Dermis blood vessel endothelial cell (primary cell): ENCODE measurements at regions not wholly inside any gene's neighbourhood (a gene's known extent, or its start where the extent isn't known, plus 50 kb on each side); places are given as distances from the start of the nearest gene placed in this dataset.

ENCODE experiments used
- DNase-seq: peaks from one replicate; pipeline ENCODE4 v3.0.0; 2010

DNA sequence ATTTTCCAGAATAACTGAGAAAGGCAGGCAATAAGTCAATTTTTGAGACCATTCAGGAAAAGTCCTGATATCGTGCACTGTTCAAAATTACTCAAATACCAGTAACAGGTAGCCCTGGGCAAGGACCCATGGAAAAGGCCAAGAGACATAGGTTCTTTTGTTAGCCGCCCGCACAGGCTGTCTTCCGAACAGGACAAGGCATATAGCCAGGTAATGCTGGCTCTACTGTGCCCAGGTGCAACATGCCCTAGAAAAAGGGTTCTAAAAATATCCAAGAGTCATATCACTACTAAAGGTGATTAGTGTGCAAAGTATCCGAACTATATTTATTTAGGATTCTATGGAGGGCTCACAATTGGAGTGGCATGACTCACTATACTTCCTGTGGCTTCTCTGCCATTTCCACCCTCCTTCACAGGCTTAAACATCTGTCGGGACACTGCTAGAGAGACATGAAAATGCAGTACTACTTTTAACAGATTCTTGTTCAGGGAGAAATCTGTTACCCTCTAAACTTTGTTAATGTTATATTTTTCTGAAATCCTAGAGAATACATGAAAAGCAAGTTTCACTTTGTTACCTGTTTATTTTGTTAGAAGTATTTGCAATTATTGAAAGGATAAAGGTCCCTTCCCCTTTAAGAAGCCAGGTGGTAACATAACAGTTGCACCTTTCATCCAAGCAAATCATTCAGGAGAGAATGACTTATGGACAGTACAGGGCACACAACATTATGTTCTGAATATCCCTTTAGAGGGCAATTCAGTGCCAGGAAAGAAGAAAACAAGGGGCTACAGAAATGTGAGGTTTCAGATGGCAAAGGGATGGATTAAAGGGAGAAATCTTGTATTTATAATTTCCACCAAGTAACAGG is 293.3 kb upstream of the THBS1 start:
- peak; percentile 70 for DNase-seq

DNA sequence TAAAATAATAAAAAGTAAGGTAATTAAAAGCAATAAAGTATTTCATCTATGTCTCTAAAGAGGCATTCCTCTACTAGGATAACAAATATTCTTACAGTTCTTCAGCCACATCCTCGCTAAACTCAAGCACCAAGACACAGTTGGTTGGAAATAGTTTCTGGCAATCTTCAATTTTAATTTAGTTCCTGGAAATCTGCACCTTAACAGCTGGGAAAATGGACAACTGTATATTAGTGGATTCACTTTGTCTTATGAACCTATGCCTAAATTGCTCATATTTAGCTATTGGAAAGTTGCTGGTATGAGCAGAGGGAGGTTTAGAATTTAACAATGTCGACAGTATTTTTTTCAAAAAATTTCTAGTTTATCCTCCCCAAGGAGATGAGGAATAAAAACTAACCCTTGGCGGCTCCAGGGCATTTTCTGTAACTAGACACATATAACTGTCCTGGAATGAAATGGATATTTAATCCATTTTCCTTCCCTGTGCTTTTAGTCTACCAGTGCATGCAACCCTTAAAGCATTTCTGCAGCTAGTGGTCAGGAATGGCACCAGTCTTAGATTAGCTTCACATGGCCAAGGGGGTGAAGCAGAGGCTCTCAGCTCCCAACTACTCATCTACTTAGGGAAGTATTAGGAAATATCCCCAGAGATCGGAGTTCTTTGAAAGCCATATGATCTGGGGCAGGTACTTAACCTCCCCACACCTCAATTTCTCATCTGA is 290.0 kb upstream of the THBS1 start:
- DNase-seq = no peak

DNA sequence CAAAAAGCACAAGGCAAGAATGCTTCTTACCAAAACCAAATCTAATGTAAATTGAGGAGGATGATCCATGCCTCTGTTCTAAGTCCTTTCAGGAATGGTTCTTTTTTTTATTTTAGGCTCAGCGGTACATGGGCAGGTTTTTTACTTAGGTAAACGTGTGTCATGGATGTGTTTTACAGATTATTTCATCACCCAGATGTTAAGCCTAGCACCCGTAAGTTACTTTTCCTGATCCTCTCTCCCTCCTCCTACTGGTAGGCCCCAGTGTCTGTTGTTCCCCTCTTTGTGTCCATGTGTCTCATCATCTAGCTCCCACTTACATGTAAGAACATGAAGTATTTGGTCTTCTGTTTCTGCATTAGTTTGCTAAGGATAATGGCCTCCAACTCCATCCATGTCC is 289.2 kb upstream of the THBS1 start:
- no peak for DNase-seq

DNA sequence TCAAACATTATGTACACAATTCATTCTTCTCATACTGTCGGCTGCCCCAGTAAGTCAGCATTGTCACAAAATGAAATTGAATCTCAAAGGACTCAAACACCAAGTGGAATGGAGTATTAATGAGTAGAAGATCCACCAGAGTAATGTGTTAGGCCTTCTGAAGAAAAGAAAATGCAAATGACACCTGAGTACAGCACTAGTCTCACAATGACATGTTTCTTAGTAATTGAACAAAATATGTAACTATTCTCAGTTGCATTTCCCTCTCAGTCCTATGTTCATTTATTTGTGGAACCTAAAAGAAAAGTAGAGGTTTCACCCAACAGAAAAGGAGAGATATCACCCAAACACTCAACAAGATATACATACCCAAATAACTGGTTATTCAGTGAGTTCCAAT is 283.9 kb upstream of the THBS1 start:
- no peak for DNase-seq

DNA sequence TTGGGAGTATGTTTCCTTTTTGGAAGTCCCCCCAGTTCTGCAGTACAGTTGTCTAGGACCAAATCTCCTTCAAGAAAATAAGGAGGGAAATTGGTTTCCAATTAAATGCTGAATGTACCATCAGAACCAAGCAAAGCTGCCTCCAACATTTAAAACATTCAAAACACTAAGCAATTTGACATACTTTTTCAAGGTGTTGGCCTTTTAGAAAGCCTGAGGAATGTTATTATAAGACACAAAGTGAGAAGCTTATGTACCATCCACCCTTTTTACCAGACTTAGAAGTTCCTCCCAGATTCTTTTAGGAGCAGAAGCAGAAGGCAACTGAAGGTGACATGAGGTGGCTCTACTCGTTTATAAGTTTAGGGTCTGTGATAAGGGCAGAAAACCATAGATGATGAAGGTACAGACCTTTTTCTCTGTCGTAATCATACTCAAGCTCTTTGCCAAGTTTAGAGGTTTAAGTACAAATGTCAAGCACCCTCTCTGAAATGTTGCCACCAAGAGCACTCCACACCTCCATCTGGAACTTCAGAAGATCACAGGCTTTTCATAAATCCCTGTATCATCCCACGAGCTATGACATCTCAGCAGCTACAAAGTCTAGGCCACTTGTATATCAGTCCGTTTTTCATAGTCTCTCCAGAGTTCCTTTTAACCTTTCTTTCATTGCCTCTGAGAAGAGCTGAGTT is 282.5 kb upstream of the THBS1 start:
- no peak for DNase-seq

DNA sequence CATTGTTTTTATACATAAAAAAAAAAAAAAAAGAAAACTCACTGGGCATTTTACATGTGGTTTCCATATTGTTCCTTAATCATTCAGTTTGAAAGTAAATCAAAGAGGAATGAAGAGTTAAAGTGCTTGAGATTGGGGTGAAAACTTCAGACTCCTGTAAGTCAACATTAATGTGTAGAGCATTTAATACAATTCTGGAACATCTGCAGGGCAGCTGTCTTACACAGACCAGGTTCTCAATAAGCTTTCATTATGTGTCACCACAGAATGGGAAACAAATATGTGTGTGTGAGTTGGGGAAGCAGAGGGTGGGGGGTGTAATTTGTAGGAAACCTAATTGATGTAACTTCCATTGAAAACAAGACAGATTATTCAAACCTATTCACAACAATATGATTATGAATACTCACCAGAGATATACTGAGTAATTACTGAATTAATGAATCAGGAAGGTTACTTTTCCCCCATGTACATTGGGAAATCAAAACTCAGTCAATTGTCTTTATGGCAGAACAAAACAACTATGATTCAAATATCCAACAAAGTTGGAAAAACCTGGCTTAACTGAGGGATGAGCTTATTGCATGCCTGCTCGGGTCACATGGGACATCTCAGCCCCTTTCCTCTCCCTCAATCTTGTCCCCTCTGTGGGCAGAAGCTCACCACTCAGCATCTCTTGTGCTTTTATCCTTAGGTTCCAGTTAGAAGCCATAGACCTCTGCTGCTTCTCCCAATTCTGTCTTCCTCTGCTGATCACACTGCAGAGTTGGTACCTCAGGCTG is 281.2 kb upstream of the THBS1 start:
- DNase-seq = no peak

DNA sequence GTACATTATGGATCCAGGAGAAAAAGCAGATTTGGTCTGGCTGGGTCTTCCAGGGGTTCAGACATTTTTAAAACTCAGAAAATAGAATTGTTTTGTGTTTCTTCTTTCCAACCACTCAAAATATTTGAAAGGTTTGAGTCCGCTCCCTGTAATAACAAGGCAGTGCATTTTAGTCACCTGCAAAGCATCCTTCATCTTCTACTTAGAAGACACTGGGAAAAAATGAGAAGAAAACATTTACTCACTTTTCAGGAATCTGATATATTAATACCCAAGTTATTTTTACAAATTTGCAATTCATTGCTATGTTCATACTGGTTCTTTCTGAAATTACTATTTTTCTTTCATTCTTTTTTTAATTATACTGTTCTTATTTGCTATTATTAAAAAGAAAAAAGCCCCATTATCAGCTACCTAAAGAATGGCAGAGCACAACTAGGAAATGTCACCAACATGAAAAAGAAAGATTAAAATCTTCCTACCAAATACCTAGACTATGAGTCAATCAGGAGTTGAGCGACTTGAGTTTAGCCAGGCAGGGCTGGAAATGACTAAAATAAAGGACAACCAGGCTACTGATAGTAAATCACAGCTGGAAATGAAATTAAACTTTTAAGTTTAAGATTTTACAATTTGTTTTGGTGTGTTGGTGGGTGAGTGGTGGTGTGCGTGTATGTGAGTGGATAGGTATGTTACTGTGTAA is 280.3 kb upstream of the THBS1 start:
- DNase-seq = peak; percentile 79

DNA sequence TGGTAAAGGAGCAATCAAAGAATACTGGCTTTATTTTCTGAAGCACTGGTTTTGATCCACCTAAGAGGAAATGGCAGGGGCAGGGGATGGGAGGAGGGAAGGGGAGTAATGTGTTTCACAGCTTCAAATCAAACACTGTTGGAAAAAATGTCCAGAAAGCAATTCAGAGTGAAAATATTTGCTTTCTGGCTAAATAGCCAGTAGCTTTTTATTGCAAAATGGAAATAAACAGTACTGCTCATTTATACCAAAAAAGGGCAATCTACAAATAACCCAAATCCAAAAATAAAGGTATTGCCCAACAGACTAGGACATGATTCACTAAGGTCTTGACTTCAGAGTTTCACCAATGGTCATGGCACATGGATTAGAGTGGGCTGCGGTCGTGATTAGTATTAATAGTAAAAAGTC is 279.3 kb upstream of the THBS1 start:
- DNase-seq = peak; percentile 13

DNA sequence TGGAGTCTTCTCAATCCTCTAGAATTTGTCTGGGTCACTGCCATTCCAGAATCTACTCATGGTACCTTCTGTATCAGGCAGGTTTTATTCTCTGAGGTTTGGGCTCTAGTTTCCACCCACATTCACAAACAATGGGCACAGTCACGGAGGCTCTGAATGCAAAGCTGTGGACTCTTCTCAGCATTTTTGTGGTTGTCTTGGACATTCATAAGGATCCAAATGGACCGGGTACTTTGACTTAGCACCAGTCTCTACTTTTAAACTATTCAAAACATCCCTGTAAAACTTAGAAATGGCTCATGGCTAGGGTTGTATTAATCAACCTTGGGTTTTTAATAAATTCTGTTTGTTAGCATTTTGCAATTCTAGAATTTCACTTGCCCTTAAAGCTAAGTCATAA is 277.9 kb upstream of the THBS1 start:
- DNase-seq = no peak

DNA sequence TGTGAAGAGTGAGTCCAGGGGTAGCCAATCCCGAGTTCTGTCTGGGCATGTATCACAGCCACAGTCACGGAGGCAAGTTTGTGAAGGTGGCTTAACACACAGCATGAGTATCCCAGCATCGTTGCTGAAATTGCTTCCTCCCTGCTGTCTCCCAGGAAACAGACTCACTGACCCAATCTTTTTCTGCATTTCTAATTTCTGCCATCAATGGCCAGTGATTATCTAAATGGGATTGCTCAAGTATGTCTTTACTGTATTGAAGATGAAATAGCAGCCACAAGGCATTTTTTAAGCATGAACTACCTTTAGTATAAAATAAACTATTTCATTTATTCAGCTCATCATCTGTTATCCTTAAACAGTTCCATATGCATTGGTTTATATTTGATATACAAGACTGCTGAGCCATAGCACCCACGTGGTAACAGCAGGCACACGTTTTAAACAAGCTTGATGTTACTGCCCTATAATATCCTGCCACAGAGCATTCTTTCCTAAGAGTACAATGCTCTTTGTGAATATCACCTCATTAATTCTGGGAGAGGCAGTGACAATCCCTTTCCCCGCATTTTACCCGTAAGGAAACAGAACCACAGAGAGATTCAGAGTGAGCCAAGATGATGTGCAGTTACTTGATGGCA is 276.6 kb upstream of the THBS1 start:
- no peak for DNase-seq

DNA sequence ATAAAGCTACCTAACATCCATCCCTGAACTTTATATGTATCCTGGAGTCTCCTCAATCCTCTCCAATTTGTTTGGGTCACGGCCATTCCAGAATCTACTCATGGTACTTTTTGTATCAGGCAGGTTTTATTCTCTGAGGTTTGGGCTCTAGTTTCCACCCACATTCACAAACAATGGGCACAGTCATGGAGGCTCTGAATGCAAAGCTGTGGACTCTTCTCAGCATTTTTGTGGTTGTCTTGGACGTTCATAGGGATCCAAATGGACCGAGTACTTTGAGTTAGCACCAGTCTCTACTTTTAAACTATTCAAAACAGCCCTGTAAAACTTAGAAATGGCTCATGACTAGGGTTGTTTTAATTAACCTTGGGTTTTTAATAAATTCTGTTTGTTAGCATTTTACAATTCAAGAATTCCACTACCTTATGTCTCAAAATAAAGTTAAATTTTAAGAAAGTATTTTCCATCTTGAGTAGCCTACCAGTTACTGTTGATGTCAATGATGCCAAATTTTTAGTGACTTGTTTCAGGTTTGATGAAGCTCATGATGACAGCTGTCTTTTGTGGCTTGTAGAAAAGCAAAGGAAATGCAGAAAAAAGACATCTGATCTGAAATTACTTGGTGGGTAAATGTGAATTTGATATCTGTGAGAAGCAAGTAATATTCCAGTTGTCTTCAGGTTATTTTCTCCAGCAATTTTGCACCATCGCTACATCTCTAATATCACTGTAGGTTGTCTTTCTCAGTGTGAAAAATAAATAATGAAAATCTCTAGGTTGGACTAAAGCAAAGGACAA is 275.7 kb upstream of the THBS1 start:
- no peak for DNase-seq

DNA sequence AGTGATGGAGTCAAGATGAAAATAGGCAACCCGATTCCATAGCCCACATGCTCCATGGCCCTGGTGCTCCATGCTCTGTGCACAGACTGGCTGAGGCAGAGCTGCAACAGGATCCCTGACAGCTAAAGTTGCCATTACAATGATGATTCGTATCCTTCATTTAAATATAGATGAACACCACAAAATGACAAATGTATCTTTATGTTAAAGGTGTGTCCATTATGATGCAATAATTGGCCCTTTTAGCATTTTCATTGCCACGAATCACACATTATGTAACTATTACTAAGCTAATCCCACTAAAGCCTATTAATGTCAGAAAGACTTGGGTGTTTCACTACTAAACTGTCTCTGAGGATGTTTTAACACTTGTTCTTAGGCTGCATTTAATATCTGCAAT is 270.2 kb upstream of the THBS1 start:
- DNase-seq = no peak

DNA sequence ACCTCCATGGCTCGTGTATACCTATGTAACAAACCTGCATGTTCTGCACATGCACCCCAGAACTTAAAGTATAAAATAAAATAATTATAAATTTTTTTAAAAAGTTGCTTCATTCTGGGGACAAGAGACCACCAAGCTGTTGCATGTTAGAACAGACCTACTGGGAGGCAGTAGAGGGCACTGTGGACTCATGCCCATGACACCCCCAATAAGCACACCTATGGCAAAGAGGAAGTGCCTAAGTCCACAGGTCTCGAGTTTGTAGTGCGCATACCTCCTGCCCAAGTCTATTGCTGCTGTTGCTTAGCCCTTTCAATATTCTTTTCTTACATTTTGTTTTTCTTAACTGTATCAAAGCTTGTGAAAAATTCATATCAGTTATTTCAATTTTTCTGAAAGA is 267.9 kb upstream of the THBS1 start:
- DNase-seq = peak; percentile 60

DNA sequence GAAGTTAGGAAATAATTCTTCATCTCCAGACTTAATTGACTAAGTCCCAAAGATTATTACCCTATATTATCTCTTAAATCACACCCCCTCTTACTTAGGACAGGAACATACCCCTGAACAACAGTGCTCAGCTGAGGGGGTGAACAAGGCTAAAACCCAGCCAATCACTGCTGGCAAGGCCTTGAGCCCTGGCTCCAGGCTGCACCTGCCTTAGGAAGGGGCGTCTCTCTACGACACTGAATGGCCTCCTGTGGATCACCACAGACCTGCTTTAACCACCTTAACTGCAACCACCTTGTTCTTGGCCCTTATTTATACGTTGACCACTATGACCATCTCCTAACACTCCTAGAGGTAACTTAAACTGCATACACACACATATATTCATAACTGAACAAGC is 267.4 kb upstream of the THBS1 start:
- DNase-seq = no peak

DNA sequence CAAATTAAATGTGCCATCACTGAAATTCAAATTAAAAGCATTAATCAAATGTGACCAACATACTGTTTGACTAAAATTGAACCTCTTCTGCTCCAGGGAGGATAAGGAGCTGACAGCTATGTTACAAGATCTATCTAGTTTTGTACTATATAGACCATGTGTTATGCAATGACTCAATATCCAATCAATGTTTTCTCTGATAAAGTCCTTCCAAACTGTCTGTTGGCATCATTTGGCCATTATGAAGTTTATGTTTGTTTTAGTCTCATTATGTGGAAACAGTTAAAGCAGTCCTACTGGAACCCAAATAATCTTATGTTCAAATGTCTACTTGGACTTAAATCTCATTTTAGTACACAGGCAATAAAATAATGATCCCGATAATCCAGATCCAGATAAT is 267.0 kb upstream of the THBS1 start:
- DNase-seq = no peak

DNA sequence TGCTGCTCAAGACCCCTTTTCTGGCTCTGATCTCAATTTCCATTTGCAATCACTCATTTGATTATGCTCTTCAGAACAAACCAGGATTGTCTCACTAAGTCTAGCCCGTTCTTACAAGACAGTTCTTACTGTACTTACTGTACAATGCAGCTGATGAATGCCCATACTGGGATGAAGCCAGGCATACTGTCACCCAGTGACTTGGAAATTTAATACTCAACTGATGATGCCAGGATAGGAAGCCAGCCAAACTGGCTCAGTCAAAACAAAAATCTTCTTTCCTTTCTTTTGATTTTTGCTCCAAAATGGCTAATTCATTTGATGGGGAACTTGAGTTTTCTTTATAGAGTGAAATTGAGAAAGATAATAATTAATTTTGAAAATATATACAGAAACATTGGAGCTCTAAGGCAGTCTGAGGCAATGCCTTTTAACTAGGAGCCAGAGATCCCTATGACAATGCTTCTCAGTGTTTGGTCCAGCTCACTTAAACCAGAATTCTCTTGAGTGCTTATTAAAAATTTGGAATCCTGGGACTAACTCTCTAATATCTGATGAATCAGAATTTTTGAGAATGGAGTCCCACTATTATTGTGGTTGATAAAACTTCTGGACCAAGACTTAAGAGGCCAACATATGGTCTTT is 265.6 kb upstream of the THBS1 start:
- no peak for DNase-seq

DNA sequence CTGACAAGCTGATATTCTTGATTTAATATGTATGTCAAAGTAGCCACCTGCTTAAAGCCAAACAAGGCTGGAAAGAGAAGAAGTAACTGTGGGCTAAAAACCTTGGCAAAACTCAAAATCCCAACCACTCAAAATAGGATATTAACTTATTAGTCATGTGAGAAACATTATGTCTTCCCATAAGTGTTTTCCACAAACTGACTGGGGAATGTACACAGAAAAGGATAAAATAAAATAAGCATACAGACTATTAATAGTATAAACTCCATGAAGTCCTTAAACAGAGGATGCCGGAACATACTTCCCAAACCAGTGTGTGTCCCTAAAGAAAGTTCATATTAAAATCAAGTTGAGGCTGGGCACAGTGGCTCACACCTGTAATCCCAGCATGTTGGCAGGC is 263.7 kb upstream of the THBS1 start:
- no peak for DNase-seq

DNA sequence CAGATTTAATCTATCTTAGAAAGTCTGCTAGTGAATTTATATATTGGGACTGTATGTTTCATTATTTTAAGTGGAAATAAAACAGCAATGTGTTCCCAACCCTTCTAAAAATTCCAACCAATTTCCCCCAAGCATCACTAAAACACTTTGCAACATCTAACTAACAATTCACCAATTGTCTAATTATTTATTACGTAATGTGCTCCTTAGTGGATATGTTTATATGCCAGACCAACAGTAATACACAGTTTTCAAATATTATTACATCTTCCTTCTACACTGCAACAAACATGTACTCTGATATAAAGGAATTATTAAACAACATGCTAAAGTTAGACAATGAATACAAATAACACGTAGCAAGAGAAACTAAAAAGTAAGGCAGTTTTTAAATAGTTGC is 262.6 kb upstream of the THBS1 start:
- no peak for DNase-seq

DNA sequence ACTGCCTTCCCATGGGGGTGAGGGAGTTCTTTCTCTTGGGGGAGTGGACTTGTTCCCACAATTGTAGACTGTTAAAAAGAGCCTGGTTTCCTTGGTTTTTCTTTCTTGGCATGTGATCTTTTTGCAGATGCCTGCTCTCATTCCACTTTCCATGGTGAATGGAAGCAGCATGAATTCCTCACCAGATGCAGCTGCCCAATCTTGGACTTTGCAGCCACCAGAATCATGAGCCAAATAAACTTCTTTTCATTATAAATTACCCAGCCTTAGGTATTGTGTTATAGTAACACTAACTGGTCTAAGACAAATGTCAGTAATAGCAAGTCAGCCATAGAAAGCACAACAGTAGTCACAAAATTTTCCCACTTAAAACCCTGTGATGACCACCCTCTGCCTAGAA is 260.5 kb upstream of the THBS1 start:
- DNase-seq = no peak

DNA sequence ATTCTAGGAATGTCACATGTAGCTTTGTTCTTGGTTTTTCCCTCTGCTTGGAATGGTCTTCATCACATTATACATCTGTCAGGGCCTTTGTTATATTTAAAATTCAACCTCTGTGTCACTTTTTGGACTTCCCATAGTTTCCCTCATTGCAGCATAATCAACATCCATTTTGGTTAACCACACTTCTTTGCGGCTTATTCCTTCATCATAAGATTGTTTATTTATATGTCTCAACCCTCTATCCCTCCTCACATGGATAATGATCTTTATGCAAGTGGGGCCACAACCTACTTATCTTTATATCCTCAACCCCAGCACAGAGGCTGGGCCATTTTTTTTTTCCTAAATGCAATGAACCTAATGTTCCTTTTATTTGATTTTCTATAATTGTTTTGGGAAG is 260.0 kb upstream of the THBS1 start:
- no peak for DNase-seq
